MCF 10A (cell line): ENCODE measurements at regions not wholly inside any gene's neighbourhood (a gene's known extent, or its start where the extent isn't known, plus 50 kb on each side); places are given as distances from the start of the nearest gene placed in this dataset.

Source experiments
- BruUV-seq: library from RNA; stranded (reverse); fragments of 400-500 nt; replicated peaks from 2 replicates; lab custom pipeline; 2021; lab: Mats Ljungman, UMichigan
- CTCF ChIA-PET: fragments of 300-600 bp; sonication (Branson Sonifier 250); formaldehyde crosslinking; extraction: SDS; loops from one replicate; lab custom pipeline; 2021; ENCODE audit warnings: antibody characterized with exemption, inconsistent platforms; lab: Yijun Ruan, JAX
- POLR2A ChIA-PET: fragments of 300-600, 350-650 bp; sonication (Branson Sonifier 250); formaldehyde crosslinking; extraction: SDS; loops from one replicate; lab custom pipeline; 2020; ENCODE audit warnings: antibody characterized with exemption, inconsistent platforms; lab: Yijun Ruan, JAX
- DNase-seq: peaks from one replicate; pipeline ENCODE4 v3.0.0-alpha.2; 2018; ENCODE audit not compliant: unreplicated experiment
- H3K27ac Mint-ChIP-seq: one replicate; pipeline ENCODE4 v1.8.0; 2022; ENCODE audit warnings: mild to moderate bottlenecking, low read depth, mixed read lengths; ENCODE audit not compliant: unreplicated experiment
- H3K27me3 Mint-ChIP-seq: one replicate; pipeline ENCODE4 v1.8.0; 2022; ENCODE audit warnings: mixed read lengths; ENCODE audit not compliant: insufficient read depth, unreplicated experiment
- H3K36me3 Mint-ChIP-seq: one replicate; pipeline ENCODE4 v1.8.0; 2022; ENCODE audit warnings: mild to moderate bottlenecking, moderate library complexity, mixed read lengths; ENCODE audit not compliant: insufficient read depth, unreplicated experiment
- H3K4me1 Mint-ChIP-seq: one replicate; pipeline ENCODE4 v1.8.0; 2022; ENCODE audit warnings: mixed read lengths; ENCODE audit not compliant: insufficient read depth, unreplicated experiment
- H3K4me3 Mint-ChIP-seq: one replicate; pipeline ENCODE4 v1.8.0; 2022; ENCODE audit warnings: mild to moderate bottlenecking, moderate library complexity, mixed read lengths; ENCODE audit not compliant: unreplicated experiment
- H3K9me3 Mint-ChIP-seq: one replicate; pipeline ENCODE4 v1.8.0; 2022; ENCODE audit warnings: mixed read lengths; ENCODE audit not compliant: unreplicated experiment
- intact Hi-C: fragments of 100-400 bp; cut with micrococcal nuclease; formaldehyde crosslinking; loops from 2 replicates; pipeline ENCODE4 v1.14.1; 2022
- TF ChIP-seq, protein P1 (sequence below): fragments of 200-600 bp; IDR thresholded peaks from one replicate; pipeline ENCODE4 v1.8.0; 2022; ENCODE audit warnings: antibody characterized with exemption, mild to moderate bottlenecking; ENCODE audit not compliant: unreplicated experiment

DNA sequence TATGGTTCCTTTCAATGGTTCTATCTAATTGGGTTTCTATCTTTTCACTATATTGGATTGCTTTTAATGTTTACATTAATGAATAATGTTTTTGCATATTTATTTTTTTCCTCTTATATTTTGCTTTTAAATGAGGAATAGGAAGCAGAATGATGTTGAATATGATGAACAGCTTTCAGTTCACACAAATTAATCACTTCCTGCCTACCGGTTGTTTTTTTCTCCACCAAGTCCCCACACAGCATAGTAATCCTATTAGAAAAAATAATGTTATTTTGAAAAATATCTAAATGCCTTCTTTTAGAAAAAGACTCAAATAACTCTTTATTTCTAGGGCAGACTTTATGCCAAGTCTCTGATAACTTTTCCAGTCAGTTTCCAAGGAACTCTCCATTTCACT lies 184.9 kb upstream of the MIR17HG start:
- TF ChIP-seq, protein P1, sequence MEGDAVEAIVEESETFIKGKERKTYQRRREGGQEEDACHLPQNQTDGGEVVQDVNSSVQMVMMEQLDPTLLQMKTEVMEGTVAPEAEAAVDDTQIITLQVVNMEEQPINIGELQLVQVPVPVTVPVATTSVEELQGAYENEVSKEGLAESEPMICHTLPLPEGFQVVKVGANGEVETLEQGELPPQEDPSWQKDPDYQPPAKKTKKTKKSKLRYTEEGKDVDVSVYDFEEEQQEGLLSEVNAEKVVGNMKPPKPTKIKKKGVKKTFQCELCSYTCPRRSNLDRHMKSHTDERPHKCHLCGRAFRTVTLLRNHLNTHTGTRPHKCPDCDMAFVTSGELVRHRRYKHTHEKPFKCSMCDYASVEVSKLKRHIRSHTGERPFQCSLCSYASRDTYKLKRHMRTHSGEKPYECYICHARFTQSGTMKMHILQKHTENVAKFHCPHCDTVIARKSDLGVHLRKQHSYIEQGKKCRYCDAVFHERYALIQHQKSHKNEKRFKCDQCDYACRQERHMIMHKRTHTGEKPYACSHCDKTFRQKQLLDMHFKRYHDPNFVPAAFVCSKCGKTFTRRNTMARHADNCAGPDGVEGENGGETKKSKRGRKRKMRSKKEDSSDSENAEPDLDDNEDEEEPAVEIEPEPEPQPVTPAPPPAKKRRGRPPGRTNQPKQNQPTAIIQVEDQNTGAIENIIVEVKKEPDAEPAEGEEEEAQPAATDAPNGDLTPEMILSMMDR: no peak
- H3K4me1 Mint-ChIP-seq: no peaks in the 10 kb centered on the region
- no peaks in the 10 kb centered on the region for H3K9me3 Mint-ChIP-seq
- no TSS peak for BruUV-seq
- peaks cover 95% of the 10 kb centered on the region for H3K27me3 Mint-ChIP-seq
- no peak overlapping the region for H3K27ac Mint-ChIP-seq
- no peak for DNase-seq
- H3K36me3 Mint-ChIP-seq: no peaks in the 10 kb centered on the region
- CTCF ChIA-PET: no interaction called here
- no peak overlapping the region for H3K4me3 Mint-ChIP-seq
- intact Hi-C loops: loop anchor here (5.0 kb wide), 1 partner anchor 85 kb away; no protein-coding TSS in a partner anchor
- POLR2A ChIA-PET: interaction anchor here (0.5 kb wide), 1 partner anchor 529 kb away, joined by 3 read pairs; no protein-coding TSS in a partner anchor

DNA sequence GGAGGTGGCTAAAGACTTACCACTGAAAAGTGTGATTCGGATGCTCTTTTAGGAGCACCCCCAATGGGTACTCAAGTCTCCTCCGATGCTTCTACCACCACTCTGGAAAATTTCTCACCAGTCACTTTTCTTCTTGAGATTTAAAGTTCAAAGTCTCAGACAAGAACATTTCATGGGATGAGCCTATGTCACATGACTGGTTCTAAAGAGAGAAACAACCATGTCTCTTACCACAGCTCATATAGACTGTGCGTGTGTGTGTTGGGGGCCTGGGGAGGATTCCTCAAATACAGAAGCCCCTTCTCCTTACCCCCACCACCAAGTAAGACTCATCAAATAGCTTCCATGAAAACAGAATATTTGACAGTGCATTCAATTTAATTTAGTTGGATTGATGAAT lies 181.7 kb upstream of the MIR17HG start:
- Mint-ChIP-seq H3K27me3 (peaks cover 95% of the 10 kb centered on the region), H3K36me3 (no peaks in the 10 kb centered on the region), H3K4me3 (no peak overlapping the region), H3K4me1 (no peaks in the 10 kb centered on the region), H3K27ac (no peak overlapping the region), H3K9me3 (no peaks in the 10 kb centered on the region)
- ChIA-PET POLR2A (no interaction called here), CTCF (no interaction called here)
- no peak for DNase-seq
- intact Hi-C loops: no loop called here
- TF ChIP-seq, protein P1: no peak
- no TSS peak for BruUV-seq

DNA sequence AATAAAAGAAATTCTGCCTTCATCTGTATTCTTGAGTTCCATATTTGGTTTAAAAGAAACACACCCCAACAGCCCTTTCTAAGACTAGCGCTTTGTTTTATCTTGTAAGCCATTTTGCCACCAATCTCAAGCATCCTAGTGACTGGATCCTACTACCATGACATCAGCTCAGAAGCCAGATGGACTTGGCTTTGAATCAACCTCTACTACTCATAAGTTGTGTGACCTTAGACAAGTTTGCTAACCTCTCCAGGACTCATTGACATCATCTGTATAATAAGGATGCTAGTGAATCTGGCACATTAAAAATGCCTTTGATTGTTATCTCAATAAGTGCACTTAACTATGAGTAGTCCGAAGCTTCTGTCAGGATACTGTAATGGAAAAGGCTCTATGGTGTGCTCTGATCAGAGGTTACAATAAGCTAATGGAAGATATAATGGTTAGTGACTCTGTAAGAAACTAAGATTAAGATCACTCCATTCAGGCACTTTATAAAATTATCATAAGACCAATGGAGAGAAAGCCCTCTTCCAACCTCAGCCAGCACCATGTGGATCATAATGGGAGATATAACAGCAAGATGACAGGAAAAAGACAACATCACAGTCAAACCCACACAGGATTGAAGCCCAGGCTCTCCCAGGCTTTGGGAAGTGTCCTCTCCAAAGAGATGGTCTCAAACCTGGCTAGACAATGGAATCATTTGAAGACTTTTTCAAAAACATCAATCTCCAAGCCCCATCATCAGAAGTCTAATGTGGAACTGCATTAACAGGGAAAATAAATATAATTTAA lies 180.6 kb upstream of the MIR17HG start:
- H3K27me3 Mint-ChIP-seq: peaks cover 95% of the 10 kb centered on the region
- H3K27ac Mint-ChIP-seq: no peak overlapping the region
- TF ChIP-seq, protein P1: no peak
- ChIA-PET CTCF (no interaction called here), POLR2A (no interaction called here)
- no peaks in the 10 kb centered on the region for H3K9me3 Mint-ChIP-seq
- DNase-seq: no peak
- no peak overlapping the region for H3K4me3 Mint-ChIP-seq
- no peaks in the 10 kb centered on the region for H3K36me3 Mint-ChIP-seq
- intact Hi-C loops: no loop called here
- H3K4me1 Mint-ChIP-seq: no peaks in the 10 kb centered on the region
- BruUV-seq: no TSS peak

DNA sequence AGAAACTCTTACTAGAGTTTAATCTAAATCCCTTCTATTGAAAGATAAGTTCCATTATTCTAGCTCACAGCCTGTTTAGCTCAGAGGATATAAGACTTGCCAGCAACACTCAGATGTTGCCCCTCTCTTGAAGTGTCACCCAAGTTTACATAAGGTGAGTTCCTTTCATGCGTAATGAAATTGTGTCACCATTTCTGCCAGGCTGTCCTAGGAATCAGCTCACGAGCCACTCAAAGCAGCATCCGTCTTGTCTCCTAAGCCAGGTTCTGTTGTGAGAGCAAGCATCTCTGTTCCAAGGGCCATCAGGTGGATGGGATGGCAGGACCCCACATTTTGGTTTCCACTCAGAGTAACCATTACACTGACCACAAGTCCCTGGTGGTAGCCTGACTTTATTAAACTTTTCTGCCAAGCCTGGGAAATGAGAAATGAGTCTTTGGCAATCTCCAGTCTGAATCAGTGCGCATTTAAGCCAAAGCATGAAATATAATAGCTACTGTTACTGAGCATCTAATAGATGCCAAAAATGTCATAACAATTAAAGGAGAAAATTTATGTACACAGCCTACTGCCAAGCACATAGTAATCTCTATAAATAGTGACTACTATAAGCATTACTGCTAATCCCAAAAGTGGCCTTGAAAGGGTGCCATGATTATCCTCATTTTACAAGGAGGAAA lies 179.6 kb upstream of the MIR17HG start:
- Mint-ChIP-seq H3K4me1 (no peaks in the 10 kb centered on the region), H3K4me3 (no peak overlapping the region), H3K27ac (no peak overlapping the region), H3K36me3 (no peaks in the 10 kb centered on the region), H3K9me3 (no peaks in the 10 kb centered on the region), H3K27me3 (peaks cover 98% of the 10 kb centered on the region)
- CTCF ChIA-PET: no interaction called here
- DNase-seq: no peak
- intact Hi-C loops: no loop called here
- BruUV-seq: no TSS peak
- POLR2A ChIA-PET: no interaction called here
- TF ChIP-seq, protein P1: no peak
